ENCODE measurements at regions not wholly inside any gene's neighbourhood (a gene's known extent, or its start where the extent isn't known, plus 50 kb on each side); places are given as distances from the start of the nearest gene placed in this dataset.
A peak's percentile ranks its signal among the peaks of the same experiment; 100 is the strongest.
"Not testable (repeated sequence)": the region's sequence is repeated elsewhere in the genome, so short reads cannot be mapped to it uniquely, and the experiment has no call there.

GRCh38 chr12:89225808-89226411 is 126.4 kb downstream of the DUSP6 start:
- Mint-ChIP-seq H3K9me3 (peaks cover 5% of the 10 kb centered on the region), H3K27ac (peak overlapping the region; percentile 94), H3K27me3 (no peaks in the 10 kb centered on the region), H3K4me3 (peak overlapping the region; percentile 70), H3K4me1 (ENCODE audit: unreplicated experiment) (peaks cover 21% of the 10 kb centered on the region), H3K36me3 (no peaks in the 10 kb centered on the region)
- no peak for DNase-seq (ENCODE audit: extremely low spot score, unreplicated experiment)
- TF ChIP-seq CTCF (conservative IDR thresholded peaks at IDR 0.05), result no peak

DNA sequence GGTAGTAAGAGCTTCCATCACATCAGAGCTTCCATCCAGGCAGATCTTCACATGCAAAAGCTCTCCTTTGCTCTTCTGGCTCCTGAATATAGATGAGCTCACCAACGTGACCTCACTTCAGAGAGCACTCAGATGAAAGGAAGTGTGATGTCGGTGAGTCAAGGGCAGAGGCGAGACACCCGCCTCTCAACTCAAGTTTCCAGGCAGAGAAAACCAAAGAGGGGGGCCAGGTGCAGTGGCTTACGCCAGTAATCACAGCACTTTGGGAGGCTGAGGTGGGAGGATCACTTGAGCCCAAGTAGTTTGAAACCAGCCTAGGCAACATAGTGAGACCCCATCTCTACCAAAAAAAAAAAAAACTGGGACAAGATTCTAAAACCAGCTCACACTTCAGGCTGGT is 126.9 kb downstream of the DUSP6 start:
- Mint-ChIP-seq H3K27me3 (no peaks in the 10 kb centered on the region), H3K27ac (peak overlapping the region; percentile 94), H3K9me3 (peaks cover 5% of the 10 kb centered on the region), H3K4me1 (ENCODE audit: unreplicated experiment) (peaks cover 19% of the 10 kb centered on the region), H3K4me3 (peak overlapping the region; percentile 11), H3K36me3 (no peaks in the 10 kb centered on the region)
- DNase-seq (ENCODE audit: extremely low spot score, unreplicated experiment), result no peak
- no peak for TF ChIP-seq CTCF (conservative IDR thresholded peaks at IDR 0.05)

- H3K4me1 Mint-ChIP-seq (ENCODE audit: unreplicated experiment), result peaks cover 19% of the 10 kb centered on the region
These were observed 129.7 kb downstream of the DUSP6 start for GRCh38 chr12:89222580-89222979.

DNA sequence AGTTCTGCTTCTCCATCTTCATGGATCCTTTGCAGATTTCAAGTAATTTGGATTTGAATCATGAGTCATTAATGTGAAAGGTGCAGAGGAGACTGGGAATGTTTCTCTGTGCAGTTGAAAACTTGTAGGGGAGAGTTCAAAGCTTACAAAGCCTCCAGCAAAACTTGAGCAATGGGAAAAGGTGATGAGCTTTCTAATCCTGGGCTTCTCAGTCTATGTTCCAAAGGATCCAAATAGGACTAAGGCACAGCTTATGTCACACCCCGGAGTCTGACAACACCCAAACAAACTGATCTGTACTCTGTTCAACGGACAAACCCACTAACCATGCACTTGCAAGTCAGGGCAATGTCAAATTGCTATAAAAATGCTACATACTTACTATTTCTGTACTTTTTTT is 134.8 kb downstream of the DUSP6 start:
- Mint-ChIP-seq H3K27me3 (no peaks in the 10 kb centered on the region), H3K27ac (no peak overlapping the region), H3K9me3 (no peaks in the 10 kb centered on the region), H3K4me3 (no peak overlapping the region), H3K36me3 (no peaks in the 10 kb centered on the region), H3K4me1 (ENCODE audit: unreplicated experiment) (peaks cover 1% of the 10 kb centered on the region)
- TF ChIP-seq CTCF (conservative IDR thresholded peaks at IDR 0.05), result no peak
- no peak for DNase-seq (ENCODE audit: extremely low spot score, unreplicated experiment)

More at GRCh38 chr12:89222580-89222979, 129.7 kb downstream of the DUSP6 start:
- not testable (repeated sequence) for DNase-seq (ENCODE audit: extremely low spot score, unreplicated experiment); H3K4me3 Mint-ChIP-seq; H3K36me3 Mint-ChIP-seq; H3K27me3 Mint-ChIP-seq; H3K9me3 Mint-ChIP-seq; H3K27ac Mint-ChIP-seq

GRCh38 chr12:89216211-89216952 is 135.9 kb downstream of the DUSP6 start:
- H3K27ac Mint-ChIP-seq, result no peak overlapping the region
- peaks cover 11% of the 10 kb centered on the region for H3K4me1 Mint-ChIP-seq (ENCODE audit: unreplicated experiment)
- no peaks in the 10 kb centered on the region for H3K9me3 Mint-ChIP-seq
- no peaks in the 10 kb centered on the region for H3K36me3 Mint-ChIP-seq
- H3K27me3 Mint-ChIP-seq, result no peaks in the 10 kb centered on the region
- DNase-seq (ENCODE audit: extremely low spot score, unreplicated experiment), result no peak
- no peak overlapping the region for H3K4me3 Mint-ChIP-seq
- no peak for TF ChIP-seq CTCF (conservative IDR thresholded peaks at IDR 0.05)

GRCh38 chr12:89215196-89215595 is 137.1 kb downstream of the DUSP6 start:
- H3K4me1 Mint-ChIP-seq (ENCODE audit: unreplicated experiment), result peaks cover 12% of the 10 kb centered on the region
- H3K27me3 Mint-ChIP-seq, result no peaks in the 10 kb centered on the region
- H3K27ac Mint-ChIP-seq, result no peak overlapping the region
- no peak for DNase-seq (ENCODE audit: extremely low spot score, unreplicated experiment)
- no peak for TF ChIP-seq CTCF (conservative IDR thresholded peaks at IDR 0.05)
- H3K9me3 Mint-ChIP-seq, result no peaks in the 10 kb centered on the region
- H3K36me3 Mint-ChIP-seq, result no peaks in the 10 kb centered on the region
- H3K4me3 Mint-ChIP-seq, result no peak overlapping the region
